NCI-H2081 (cell line): ENCODE measurements at regions not wholly inside any gene's neighbourhood (a gene's known extent, or its start where the extent isn't known, plus 50 kb on each side); places are given as distances from the start of the nearest gene placed in this dataset.

ENCODE experiments used
- DNase-seq, 2 experiments: peaks; one replicate each; lab custom pipeline; 2025; lab: John Stamatoyannopoulos, UW

DNA sequence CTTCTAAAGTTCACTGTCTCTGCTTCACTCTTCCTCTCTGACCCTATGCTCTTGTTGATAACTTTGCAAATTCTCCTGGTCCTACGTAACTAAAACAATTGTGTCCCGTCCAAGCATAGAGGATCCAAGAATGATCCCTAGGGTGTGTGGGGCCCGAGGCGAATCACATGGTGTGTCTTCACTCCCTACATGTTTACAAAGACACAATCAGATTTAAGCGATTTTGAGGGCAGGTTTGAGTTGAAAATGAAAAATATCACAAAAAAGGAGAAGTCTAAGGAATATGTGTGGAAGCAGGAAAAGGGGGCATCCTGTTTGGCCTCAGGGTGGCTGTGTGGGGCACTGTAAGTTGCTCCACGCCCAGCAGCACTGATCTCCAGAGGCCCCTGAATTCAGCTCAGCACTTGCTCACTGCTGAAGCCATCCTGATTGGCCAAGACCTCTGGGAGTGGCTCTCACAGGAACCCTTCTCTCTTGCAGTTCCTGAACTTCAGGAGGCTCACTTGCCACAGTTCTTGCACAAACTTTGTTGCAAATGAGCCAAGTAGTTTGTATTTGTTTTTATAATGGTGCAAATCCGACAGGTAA is 363.6 kb downstream of the ZNF521 start:
- no peak for DNase-seq

- DNase-seq, result no peak
Observed at GRCh38 chr18:24989760-24990593, 362.0 kb downstream of the ZNF521 start.

GRCh38 chr18:24990671-24991134 is 361.3 kb downstream of the ZNF521 start:
- DNase-seq, result no peak

DNA sequence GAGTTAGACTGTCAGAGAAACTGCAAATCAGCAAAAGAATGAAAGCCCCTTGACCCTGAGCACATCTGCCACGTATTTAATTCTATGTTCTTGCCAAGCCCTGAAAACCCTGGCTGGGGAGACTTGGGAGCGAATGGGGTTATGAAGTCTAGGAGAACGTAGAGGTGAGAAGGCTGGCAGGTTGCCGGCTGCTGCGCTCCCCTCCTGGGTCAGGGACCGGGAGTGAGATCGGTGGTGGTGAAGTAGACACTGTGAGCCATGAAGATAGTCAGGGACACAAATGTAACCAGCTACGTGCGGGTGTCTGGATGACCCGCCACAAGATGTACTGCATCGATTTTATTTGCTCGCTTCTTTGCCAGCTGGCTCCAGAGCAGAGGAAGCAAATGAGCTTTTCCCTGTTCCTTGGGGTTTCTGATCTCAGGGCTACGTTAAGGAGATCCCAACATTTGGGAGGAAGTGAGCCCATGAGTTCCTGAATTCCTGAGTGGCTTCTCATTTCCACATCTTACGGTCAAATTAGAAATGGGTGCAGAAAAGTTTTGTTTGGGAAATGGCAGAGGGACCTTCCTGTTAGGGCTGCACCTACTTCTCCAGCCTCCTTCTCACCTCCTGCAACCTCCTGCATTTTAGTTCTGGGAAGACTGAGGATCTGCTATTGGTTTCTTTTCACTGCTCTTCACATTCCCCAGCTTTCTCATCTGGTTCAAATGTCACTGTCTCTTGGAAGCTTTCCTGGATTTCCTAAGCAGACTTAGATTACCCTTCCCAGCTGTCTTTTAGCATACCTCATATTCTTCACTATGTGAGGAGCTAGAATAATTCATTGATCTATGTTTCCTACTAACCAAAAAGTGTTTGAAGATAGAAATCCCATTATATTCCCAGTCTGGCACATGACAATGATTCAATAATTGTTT is 360.6 kb downstream of the ZNF521 start:
- no peak for DNase-seq

GRCh38 chr18:24992491-24992890 is 359.5 kb downstream of the ZNF521 start:
- DNase-seq, result no peak

GRCh38 chr18:24993628-24994027 is 358.3 kb downstream of the ZNF521 start:
- no peak for DNase-seq

DNA sequence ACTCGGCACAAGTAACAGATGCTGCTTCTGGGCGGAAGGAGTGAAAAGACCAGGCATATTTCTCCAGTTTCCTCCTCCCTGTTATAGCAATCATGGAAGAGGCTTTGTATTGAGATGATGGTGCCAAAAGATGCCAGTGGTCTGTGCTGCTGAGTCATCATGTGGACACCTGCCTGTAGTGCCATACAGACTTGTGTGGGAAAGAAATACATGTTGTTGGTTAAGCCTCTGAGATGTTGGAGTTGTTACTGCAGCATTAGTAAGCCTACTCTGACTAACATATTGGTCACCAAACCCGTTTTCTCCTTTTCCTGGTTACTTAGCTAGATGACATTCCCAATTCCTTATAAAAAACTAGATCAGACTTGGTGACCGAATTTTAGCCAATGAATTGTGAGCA is 356.9 kb downstream of the ZNF521 start:
- no peak for DNase-seq

GRCh38 chr18:24995755-24996154 is 356.2 kb downstream of the ZNF521 start:
- DNase-seq, result no peak

GRCh38 chr18:24999650-25000267 is 352.2 kb downstream of the ZNF521 start:
- DNase-seq, result no peak

- DNase-seq, result no peak
Observed at GRCh38 chr18:25001803-25002202, 350.2 kb downstream of the ZNF521 start.

DNA sequence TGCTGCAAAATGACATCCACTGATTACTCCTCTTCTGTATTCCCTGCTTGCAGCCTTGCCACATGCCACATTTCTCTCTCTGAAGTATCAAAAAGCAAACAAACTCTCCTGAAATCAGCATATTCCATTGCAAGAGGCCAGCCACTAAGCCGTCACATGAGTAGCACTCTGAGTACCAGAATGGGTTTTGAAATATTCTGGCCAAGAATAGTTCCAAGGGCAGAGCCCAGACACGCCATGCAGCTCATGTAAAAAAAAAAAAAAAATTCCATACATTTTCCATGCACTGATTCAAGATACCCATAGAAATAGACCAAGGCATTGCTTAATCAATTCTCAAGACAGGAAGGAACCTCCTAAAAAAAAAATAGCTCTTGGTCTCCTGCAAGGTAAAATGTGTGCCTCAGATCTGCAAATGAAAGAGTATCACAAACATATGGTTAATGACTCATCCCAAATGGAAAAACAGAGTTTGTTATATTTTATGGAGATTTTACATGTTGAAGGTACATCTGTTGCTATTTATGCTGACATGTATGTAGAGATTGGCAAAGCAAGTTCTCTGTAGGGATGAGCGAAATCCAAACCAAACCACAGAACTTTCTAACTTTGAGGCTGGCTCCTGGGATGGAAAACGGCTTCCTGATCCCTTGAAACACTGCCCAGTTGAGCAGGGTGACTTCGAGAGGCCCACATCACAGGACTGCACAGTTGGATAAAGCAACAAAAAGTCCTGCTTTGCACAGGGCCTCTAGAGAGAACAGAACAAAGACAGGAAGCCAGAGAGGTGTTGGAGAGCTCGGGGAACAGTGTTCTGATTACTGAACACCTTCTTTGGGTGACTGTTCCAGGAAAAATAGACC is 346.2 kb downstream of the ZNF521 start:
- no peak for DNase-seq

- no peak for DNase-seq
Observed at GRCh38 chr18:25010623-25011374, 341.2 kb downstream of the ZNF521 start.
